PC-3 (cell line): ENCODE measurements at regions not wholly inside any gene's neighbourhood (a gene's known extent, or its start where the extent isn't known, plus 50 kb on each side); places are given as distances from the start of the nearest gene placed in this dataset.

Experiments
- CTCF ChIP-seq: fragments of 300-600 bp; sonication (generic); conservative IDR thresholded peaks from 2 replicates; pipeline ENCODE4 v1.5.1; 2017; ENCODE audit warnings: antibody characterized with exemption, low read depth, mild to moderate bottlenecking, low read length
- EZH2 ChIP-seq: fragments of 300-600 bp; sonication (generic); IDR thresholded peaks from one replicate; pipeline ENCODE4 v1.6.1; 2017; ENCODE audit warnings: antibody characterized with exemption, mild to moderate bottlenecking, low read length; ENCODE audit not compliant: unreplicated experiment

- TF ChIP-seq EZH2 (no peak), CTCF (no peak)
These were observed 149.5 kb downstream of the PCSK1 start for GRCh38 chr5:96283589-96283988.
